NCI-H1105 (cell line): ENCODE measurements at regions not wholly inside any gene's neighbourhood (a gene's known extent, or its start where the extent isn't known, plus 50 kb on each side); places are given as distances from the start of the nearest gene placed in this dataset.
"Not testable (repeated sequence)": the region's sequence is repeated elsewhere in the genome, so short reads cannot be mapped to it uniquely, and the experiment has no call there.

ENCODE experiments used
- DNase-seq: peaks from one replicate; lab custom pipeline; 2025; lab: John Stamatoyannopoulos, UW

DNA sequence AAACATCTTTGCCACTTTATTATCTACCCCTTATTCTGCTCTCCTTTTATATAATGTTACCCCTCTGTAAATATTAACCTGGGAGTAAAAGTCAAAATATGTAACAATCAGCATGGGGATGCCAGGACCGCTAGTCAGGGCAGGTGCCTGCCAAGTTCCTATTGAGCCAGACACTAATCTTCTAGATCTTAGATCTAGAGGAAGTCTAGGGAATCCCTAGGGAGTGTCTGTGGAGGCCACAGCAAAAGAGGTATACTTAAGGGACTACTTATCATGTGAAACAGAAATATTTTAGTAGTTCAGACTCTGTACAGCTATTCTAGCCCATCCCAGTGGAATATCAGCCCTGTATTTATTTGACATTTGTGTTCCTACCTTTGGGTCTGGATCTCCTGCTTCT, 600.8 kb upstream of the CDH2 start:
- DNase-seq, result no peak

DNA sequence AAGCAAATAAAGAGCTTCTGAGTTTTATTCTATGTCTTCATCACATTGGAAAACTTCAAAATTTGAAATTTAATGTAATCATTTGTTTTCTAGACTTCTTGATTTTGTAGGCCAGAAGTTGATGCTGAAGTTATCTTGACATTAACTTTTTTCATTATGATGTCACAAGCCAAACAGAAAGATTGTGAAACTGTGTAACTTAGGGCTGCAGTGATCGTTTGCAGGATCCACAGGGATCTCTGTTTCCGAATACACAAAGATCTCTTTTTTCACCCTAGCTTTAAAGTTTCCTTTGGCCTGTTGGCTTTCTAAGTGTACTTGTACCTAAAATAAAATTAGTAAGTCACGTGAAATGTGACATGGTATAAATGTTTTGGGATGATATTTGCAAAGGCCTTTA, 594.9 kb upstream of the CDH2 start:
- DNase-seq, result no peak

DNA sequence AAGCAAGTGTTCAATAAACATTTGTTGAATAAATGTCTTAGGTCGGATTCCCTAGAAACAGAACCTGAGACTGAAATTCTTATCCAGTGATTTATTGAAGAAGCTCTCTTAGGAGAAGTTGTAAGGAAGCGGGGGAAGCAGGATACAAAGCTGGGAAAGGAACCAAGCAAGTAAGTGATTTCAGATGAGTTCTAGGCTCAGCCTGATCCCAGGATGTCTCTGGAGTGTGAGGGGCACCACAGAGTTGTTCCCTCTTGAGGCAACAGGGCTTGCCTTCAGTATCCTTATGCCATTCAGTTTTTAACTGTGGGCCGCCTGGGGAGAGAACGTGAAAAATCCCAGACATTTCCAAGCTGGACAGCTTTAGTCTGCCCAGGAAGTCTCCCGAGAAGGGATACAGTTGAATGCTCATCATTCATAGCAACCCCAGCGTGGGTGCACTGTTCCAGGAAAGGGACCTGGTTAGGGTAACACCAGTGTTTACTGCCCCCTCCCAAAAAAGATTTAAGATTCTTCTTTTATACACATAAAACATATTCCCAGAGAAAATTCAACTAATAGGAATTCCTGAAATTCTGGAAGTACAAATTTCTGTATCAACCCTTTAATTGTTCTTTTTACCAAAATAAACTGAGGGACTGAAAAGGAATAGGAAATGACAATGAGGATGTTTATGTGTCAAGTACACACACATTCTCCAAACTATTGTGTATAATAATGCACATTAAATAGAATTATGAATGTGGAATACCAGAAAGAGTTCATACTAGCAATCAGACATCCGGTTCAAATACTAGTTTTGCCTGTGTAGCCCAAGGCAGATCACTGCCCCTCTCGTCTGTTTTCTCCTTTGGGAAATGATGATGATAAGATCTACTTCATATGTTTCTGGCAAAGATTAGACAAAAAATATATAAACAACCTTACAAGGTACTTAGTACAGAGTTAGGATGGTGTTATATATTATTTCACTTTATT, 592.1 kb upstream of the CDH2 start:
- DNase-seq, result no peak

DNA sequence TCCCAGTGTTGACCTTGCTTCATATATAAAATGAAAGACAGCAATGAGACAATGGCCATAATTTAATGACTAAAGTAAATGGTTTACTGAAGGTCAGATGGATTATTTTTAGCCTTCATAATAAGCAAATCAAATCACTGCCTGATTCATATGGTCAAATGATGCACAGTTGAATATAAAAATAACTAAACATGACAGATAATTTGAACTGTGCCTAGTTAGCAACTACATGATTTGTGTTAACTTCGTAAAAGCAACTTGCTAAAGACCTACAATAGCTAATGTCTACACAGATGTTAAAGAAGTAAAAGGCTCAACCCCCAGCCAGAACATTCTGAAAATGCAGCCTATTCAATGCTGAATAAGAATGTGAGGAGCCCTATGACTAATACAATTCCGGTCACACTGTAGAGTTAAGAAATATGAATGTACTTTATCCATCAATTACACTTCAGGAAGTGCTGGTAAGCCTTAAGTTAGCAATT, 590.8 kb upstream of the CDH2 start:
- DNase-seq, result no peak

DNA sequence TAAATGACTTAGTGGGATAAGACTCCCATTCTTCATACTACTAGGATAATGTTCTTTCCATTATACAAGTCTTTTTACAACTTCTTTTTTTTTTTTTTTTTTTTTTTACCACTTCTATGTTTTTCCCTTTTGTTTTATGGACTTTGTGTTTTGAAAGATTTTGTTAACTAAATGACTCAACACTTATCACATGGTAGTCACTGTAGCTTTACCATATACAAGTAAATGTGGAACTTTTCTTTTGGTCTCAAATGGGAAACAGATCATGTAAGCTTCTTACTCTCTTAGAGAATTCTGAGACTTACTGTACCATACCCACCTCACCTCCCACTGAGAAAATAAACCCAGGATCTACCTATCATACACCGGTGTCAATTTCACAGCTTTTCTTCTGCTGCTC, 590.3 kb upstream of the CDH2 start:
- no peak for DNase-seq

GRCh38 chr18:28766721-28767120, 589.8 kb upstream of the CDH2 start:
- no peak for DNase-seq

GRCh38 chr18:28766027-28766426, 589.1 kb upstream of the CDH2 start:
- DNase-seq, result no peak

DNA sequence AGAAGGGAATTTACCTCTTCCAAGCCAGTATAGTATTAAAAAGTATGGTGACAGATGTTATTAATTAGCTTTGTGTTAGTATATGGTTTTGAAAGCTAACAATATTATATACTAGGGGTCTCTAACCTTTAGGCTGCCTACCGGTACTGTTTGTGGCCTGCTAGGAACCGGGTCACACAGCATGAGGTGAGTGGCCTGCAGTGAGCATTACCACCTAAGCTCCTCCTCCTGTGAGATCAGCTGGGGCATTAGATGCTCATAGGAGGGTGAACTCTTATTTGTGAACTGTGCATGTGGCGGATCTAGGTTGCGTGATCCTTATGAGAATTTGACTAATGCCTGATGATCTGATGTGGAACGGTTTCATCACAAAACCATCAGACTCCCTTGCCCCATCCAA, 583.4 kb upstream of the CDH2 start:
- no peak for DNase-seq

- no peak for DNase-seq
Measured at GRCh38 chr18:28757466-28758008, 580.6 kb upstream of the CDH2 start.

- no peak for DNase-seq
Measured at GRCh38 chr18:28743115-28743514, 566.2 kb upstream of the CDH2 start.

DNA sequence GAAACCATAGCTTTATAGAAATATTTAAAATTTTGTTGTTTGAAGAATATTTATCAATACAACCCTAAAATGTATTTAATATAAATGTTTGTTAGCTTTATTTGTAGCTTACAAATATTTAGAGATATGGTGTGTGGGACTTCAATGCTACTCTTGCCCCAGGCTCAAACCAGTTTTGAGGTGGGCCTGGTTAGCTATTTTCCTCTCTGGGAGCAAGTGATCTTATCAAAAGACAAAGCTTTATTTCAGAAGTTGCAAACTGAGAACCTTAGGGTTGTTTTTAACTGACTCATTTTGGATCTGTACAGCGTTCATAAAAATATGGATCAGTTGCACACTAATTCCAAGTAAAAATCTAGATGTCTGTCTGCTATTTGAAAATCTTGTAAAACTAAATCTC, 563.6 kb upstream of the CDH2 start:
- DNase-seq, result no peak

DNA sequence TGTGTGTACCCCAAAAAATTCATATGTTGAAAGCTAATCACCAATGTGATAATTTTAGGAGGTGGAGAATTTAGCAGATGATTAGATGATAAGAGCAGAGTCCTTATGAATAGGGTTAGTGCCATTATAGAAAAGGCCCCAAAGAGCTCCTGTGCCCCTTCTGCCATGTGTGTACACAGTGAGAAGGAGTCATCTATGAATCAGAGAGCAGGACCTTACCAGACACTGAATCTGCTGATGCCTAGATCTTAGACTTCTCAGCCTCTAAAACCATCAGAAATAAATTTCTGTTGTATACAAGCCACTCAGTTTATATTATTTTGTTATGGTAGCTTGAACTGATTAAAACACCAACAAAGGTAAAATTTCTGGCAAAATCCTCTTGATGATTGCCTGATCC, 560.0 kb upstream of the CDH2 start:
- DNase-seq, result no peak

GRCh38 chr18:28736223-28736622, 559.3 kb upstream of the CDH2 start:
- DNase-seq, result no peak

DNA sequence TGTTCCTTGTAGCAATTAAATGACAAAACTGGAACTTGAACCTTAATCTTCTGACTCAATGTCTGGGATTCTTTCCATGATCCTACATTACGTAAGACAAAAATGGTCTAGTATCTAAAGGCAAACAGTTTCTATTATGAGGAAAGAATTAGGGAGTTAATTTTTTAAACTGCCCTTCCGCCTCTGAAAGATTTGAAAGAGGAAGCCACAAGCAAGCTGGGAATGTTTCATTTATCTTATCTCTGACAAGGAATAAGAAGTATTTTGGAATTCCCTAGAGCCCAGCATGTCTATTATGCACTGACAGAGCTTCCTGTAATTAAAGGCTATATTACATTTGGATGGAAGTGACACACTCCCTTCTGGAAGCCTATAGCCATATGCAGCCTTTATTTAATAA, 558.8 kb upstream of the CDH2 start:
- no peak for DNase-seq

DNA sequence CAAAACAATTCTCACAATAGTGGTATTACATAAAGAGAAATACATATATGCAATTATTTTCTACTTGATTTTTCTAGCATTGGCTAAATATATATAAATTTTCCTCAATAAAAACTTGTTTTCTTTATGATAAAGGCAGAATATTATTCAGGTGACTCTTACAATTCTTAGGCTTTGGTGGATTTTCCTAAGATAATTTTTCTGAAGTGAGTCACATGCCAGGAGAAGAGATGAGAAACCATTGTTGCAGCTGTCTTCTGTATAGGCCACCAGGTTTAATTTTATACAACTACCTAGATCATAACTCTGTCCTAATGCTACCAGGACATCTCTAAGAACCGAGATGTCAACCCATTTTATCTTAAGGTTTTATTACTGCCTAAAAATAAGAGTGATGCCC, 552.4 kb upstream of the CDH2 start:
- no peak for DNase-seq

- no peak for DNase-seq
Measured at GRCh38 chr18:28728891-28729290, 552.0 kb upstream of the CDH2 start.

- not testable (repeated sequence) for DNase-seq
Measured at GRCh38 chr18:28727189-28727588, 550.3 kb upstream of the CDH2 start.

DNA sequence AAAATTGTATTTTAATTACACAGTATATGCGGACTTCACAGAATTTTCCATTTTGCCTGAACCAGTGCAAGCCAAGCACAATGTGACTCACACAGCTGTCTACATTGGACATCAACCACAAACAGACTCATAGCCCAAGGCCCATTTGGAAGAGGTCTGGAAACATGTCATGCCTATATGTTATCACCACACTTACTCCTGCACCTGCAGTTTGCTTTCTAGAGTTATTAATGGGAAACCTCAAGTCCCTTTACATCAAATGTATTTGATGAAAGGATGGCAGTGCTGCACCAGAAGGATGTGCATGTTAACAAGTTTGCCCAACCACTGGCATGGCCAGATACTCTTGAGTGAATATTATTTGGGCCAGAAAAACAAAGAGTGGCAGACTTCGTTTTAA, 548.9 kb upstream of the CDH2 start:
- DNase-seq, result no peak

- no peak for DNase-seq
Measured at GRCh38 chr18:28723506-28723905, 546.6 kb upstream of the CDH2 start.

DNA sequence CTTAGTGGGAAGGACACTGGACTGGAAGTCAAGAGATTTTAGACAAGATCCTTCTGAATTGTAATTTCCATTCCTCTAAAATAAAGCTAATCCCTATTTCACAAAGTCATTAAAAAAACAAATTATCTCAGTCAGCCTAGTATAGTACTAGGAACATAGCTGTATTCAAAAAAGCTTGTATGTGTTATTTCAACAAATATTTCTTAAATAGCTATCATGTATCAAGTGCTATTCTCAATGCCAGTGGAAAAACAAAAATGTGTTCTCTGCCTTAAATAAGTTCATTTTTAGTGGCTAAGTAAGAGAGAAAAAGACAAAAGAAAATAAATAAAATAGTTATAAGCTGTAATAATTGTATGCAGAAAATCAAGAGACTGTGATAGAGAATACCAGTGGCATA, 541.8 kb upstream of the CDH2 start:
- DNase-seq, result no peak

DNA sequence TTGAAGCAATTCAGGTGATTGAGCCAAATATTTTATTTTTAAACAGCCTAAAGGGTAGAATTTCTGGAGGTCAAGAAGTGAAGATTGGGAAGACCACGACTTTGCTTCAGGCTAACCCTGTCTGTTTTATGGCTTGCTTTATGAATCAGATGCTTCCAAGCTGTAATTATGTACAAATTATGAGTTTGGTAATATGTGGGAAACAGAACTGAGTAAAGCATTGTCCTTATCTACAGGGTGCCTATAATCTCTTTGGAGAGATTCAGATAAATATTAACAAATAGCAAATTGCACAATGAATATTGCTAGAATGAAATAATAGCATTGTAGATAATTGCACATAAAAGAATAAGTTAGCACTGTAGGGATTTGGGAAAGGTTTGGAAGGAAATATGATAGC, 539.4 kb upstream of the CDH2 start:
- DNase-seq, result no peak

- DNase-seq, result no peak
Measured at GRCh38 chr18:28715206-28715605, 538.3 kb upstream of the CDH2 start.

DNA sequence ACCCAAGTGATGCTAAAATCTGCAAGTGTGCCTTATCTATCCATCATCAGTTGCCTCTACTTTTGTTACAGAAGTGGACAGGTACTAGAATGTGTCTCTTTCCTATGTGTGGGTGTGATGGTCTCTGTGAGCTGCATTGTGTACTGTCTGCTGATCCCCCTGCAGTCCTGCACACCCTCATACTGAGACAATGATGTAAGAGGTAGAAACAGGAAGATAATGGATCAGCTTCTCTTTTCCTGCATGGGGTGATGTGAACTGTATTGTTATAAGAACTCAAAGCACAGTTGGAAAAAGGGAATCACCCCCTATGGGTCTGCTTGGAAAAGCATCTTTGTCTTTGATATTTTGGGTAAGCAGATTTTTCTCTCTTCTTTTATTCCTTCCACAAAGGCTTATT, 537.6 kb upstream of the CDH2 start:
- no peak for DNase-seq
